Tibial nerve (tissue), 4 donors: ENCODE measurements at regions not wholly inside any gene's neighbourhood (a gene's known extent, or its start where the extent isn't known, plus 50 kb on each side); places are given as distances from the start of the nearest gene placed in this dataset.

Source experiments
- EP300 ChIP-seq, 2 donors: sonication (generic); formaldehyde crosslinking; IDR thresholded peaks; one replicate each; pipeline ENCODE4 v1.6.1; 2017; ENCODE audit warnings: antibody characterized with exemption in 2 of 2, mild to moderate bottlenecking in 1 of 2
- POLR2A ChIP-seq, 2 donors: fragments of 450-650 bp; IDR thresholded peaks; one replicate each; pipeline ENCODE4 v1.6.1; 2017; ENCODE audit warnings: antibody characterized with exemption in 2 of 2, mild to moderate bottlenecking in 2 of 2, moderate library complexity in 2 of 2
- TF ChIP-seq, protein P1 (sequence below), 5 experiments: fragments of 200-600 bp in 3 of 5; fragments of 450-650 bp in 2 of 5; sonication (generic) in 3 of 5; IDR thresholded peaks; one replicate each; pipeline ENCODE4 v1.5.1; 2016 to 2019; ENCODE audit warnings: antibody characterized with exemption in 5 of 5, mild to moderate bottlenecking in 3 of 5, moderate library complexity in 2 of 5

GRCh38 chr14:104301731-104302460 lies 163.5 kb downstream of the KIF26A start:
- TF ChIP-seq POLR2A (IDR thresholded peaks at IDR 0.05) (no peak), EP300 (IDR thresholded peaks at IDR 0.05) (no peak)
- TF ChIP-seq, protein P1, sequence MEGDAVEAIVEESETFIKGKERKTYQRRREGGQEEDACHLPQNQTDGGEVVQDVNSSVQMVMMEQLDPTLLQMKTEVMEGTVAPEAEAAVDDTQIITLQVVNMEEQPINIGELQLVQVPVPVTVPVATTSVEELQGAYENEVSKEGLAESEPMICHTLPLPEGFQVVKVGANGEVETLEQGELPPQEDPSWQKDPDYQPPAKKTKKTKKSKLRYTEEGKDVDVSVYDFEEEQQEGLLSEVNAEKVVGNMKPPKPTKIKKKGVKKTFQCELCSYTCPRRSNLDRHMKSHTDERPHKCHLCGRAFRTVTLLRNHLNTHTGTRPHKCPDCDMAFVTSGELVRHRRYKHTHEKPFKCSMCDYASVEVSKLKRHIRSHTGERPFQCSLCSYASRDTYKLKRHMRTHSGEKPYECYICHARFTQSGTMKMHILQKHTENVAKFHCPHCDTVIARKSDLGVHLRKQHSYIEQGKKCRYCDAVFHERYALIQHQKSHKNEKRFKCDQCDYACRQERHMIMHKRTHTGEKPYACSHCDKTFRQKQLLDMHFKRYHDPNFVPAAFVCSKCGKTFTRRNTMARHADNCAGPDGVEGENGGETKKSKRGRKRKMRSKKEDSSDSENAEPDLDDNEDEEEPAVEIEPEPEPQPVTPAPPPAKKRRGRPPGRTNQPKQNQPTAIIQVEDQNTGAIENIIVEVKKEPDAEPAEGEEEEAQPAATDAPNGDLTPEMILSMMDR (IDR thresholded peaks at IDR 0.05) = no peak
